Thyroid gland (tissue), 4 donors: ENCODE measurements at regions not wholly inside any gene's neighbourhood (a gene's known extent, or its start where the extent isn't known, plus 50 kb on each side); places are given as distances from the start of the nearest gene placed in this dataset.

ENCODE experiments used
- CTCF ChIP-seq, 6 experiments: fragments of 200-600 bp in 3 of 6; fragments of 450-650 bp in 3 of 6; sonication (generic) in 3 of 6; IDR thresholded peaks; one replicate each; pipeline ENCODE4 v1.5.1; 2016 to 2019; ENCODE audit warnings: antibody characterized with exemption in 6 of 6, mild to moderate bottlenecking in 2 of 6, inconsistent platforms in 1 of 6, moderate library complexity in 1 of 6
- POLR2A ChIP-seq, 2 donors: fragments of 450-650 bp; IDR thresholded peaks; one replicate each; pipeline ENCODE4 v1.6.1; 2017; ENCODE audit warnings: antibody characterized with exemption in 2 of 2, mild to moderate bottlenecking in 2 of 2, moderate library complexity in 1 of 2

GRCh38 chr15:38040615-38041014, 106.2 kb downstream of the TMCO5A start:
- TF ChIP-seq POLR2A (IDR thresholded peaks at IDR 0.05) (no peak), CTCF (IDR thresholded peaks at IDR 0.05) (no peak)
